ENCODE measurements at regions not wholly inside any gene's neighbourhood (a gene's known extent, or its start where the extent isn't known, plus 50 kb on each side); places are given as distances from the start of the nearest gene placed in this dataset.

DNA sequence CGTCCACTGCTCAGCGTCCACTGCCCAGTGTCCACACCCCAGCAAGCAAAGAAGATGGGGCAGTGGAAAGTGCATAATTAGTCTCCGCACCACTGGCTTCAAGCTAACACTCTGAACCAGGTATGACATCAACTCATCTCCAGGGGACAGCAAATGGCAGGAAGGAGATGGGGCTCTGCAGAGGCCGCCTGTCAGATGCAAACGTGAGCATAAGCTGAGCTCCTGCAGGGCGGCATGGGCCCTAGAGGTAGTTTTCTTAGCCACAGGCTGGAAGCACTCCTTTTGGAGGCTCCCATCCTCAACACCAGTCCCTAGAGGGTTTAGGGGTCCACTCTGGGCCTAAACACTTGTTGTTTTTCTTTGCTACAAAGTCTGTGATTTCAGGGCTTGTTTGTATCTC lies 335.8 kb upstream of the MKI67 start:
- no peak overlapping the region for H3K4me3 Mint-ChIP-seq

GRCh38 chr10:128462844-128463243 lies 336.6 kb upstream of the MKI67 start:
- H3K27ac Mint-ChIP-seq: no peak overlapping the region
- peaks cover 26% of the 10 kb centered on the region for H3K27me3 Mint-ChIP-seq (ENCODE audit: low read depth)
- H3K4me3 Mint-ChIP-seq: no peak overlapping the region
- peaks cover 9% of the 10 kb centered on the region for H3K4me1 Mint-ChIP-seq
- H3K36me3 Mint-ChIP-seq (ENCODE audit: low read depth): no peaks in the 10 kb centered on the region
- no peak for TF ChIP-seq CTCF (IDR thresholded peaks at IDR 0.05; ENCODE audit: unreplicated experiment in 3 of 3)
- peaks cover 5% of the 10 kb centered on the region for H3K9me3 Mint-ChIP-seq

More for the DNA sequence above, 335.8 kb upstream of the MKI67 start:
- Mint-ChIP-seq H3K27me3 (ENCODE audit: low read depth) (peaks cover 19% of the 10 kb centered on the region), H3K27ac (no peak overlapping the region), H3K9me3 (peaks cover 5% of the 10 kb centered on the region), H3K36me3 (ENCODE audit: low read depth) (no peaks in the 10 kb centered on the region), H3K4me1 (peaks cover 9% of the 10 kb centered on the region)
- TF ChIP-seq CTCF (IDR thresholded peaks at IDR 0.05; ENCODE audit: unreplicated experiment in 3 of 3): no peak

DNA sequence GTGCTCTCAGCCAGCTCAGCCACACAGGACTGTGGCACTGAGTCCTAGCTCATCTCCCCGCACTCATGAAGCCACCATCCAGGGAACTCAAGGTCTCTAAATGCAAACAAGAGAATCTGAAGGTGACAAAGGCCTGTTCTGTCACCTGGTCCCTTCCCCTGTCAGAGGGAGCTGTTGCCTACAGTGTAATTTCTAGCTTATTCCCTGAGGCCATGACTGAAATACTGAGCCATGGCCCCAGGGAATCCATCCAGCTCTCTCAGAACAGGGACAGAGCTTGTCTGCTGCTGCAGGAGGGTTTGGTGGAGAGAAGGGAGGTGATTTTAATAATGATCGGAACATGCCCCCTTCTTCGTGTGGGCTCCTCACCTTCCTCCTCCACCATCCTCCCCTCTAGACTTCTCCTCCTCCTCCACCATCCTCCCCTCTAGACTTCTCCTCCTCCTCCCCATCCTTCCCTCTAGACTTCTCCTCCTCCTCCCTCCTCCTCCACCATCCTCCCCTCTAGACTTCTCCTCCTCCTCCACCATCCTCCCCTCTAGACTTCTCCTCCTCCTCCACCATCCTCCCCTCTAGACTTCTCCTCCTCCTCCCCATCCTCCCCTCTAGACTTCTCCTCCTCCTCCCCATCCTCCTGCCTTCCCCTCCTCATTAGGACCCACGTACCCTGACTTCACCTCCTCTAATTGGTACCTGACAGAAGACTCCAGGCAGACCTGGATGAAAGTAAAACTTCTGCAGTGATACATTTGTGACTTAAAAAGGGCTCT lies 338.0 kb upstream of the MKI67 start:
- Mint-ChIP-seq H3K4me3 (no peak overlapping the region), H3K27me3 (ENCODE audit: low read depth) (peaks cover 21% of the 10 kb centered on the region), H3K27ac (no peak overlapping the region), H3K36me3 (ENCODE audit: low read depth) (no peaks in the 10 kb centered on the region), H3K9me3 (peaks cover 5% of the 10 kb centered on the region), H3K4me1 (peaks cover 9% of the 10 kb centered on the region)
- TF ChIP-seq CTCF (IDR thresholded peaks at IDR 0.05; ENCODE audit: unreplicated experiment in 3 of 3): no peak

GRCh38 chr10:128465697-128466096 lies 339.5 kb upstream of the MKI67 start:
- no peak overlapping the region for H3K4me3 Mint-ChIP-seq
- peaks cover 5% of the 10 kb centered on the region for H3K9me3 Mint-ChIP-seq
- peaks cover 9% of the 10 kb centered on the region for H3K4me1 Mint-ChIP-seq
- no peak overlapping the region for H3K27ac Mint-ChIP-seq
- H3K27me3 Mint-ChIP-seq (ENCODE audit: low read depth): peaks cover 19% of the 10 kb centered on the region
- H3K36me3 Mint-ChIP-seq (ENCODE audit: low read depth): no peaks in the 10 kb centered on the region
- no peak for TF ChIP-seq CTCF (IDR thresholded peaks at IDR 0.05; ENCODE audit: unreplicated experiment in 3 of 3)

- Mint-ChIP-seq H3K27ac (no peak overlapping the region), H3K36me3 (ENCODE audit: low read depth) (no peaks in the 10 kb centered on the region), H3K9me3 (peaks cover 5% of the 10 kb centered on the region), H3K27me3 (ENCODE audit: low read depth) (peaks cover 13% of the 10 kb centered on the region), H3K4me1 (peaks cover 9% of the 10 kb centered on the region), H3K4me3 (no peak overlapping the region)
- no peak for TF ChIP-seq CTCF (IDR thresholded peaks at IDR 0.05; ENCODE audit: unreplicated experiment in 3 of 3)
Observed at GRCh38 chr10:128466831-128467371, 340.7 kb upstream of the MKI67 start.

- Mint-ChIP-seq H3K4me3 (no peak overlapping the region), H3K27ac (no peak overlapping the region), H3K36me3 (ENCODE audit: low read depth) (no peaks in the 10 kb centered on the region), H3K27me3 (ENCODE audit: low read depth) (peaks cover 11% of the 10 kb centered on the region), H3K9me3 (peaks cover 5% of the 10 kb centered on the region), H3K4me1 (no peaks in the 10 kb centered on the region)
- TF ChIP-seq CTCF (IDR thresholded peaks at IDR 0.05; ENCODE audit: unreplicated experiment in 3 of 3): no peak
Observed at GRCh38 chr10:128468462-128468861, 342.2 kb upstream of the MKI67 start.
